NCI-H748 (cell line): ENCODE measurements at regions not wholly inside any gene's neighbourhood (a gene's known extent, or its start where the extent isn't known, plus 50 kb on each side); places are given as distances from the start of the nearest gene placed in this dataset.
A peak's percentile ranks its signal among the peaks of the same experiment; 100 is the strongest.
"Not testable (repeated sequence)": the region's sequence is repeated elsewhere in the genome, so short reads cannot be mapped to it uniquely, and the experiment has no call there.

Source experiments
- DNase-seq: peaks from one replicate; lab custom pipeline; 2025; ENCODE audit not compliant: unreplicated experiment; lab: John Stamatoyannopoulos, UW

DNA sequence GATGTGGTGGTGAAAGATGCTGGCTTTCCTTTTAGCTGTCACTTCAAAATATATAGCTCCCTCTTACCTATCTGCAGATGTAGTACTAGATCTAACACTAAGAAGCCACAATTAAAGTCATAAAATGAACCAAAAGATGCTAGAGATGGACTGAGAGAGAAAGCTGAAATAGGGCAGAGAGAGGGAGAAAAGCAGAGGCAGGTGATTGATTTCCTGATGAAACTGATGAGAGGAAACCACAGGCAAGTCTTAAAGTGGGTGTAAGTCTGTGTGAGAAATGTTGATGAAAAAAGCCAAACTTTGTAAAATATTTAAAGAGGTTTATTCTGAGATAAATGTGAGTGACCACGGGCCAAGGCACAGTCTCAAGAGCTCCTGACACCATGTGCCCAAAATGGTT, 194.3 kb upstream of the MBL2 start:
- no peak for DNase-seq

DNA sequence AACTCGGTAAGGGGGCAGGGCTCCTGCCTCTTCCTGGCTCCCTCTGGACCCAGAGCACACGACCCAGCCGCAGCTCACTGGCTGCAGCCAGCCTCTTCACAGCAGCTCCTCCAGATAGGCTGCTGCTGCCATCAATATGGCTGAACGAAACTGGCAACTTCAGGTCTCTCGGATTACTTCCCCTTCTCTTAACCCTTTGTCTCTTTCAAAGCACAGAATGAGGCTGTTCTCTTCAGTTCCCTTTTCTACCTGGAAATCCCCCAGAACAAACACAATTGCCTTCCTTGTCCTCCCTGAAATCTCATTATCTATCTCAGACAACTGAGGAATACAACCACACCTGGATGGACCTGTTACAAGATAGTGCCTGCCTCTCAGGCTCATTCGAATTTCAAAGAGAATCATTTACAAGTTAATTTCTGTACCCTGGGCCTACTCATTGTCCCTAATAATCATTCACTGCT, 193.4 kb upstream of the MBL2 start:
- DNase-seq = no peak

DNA sequence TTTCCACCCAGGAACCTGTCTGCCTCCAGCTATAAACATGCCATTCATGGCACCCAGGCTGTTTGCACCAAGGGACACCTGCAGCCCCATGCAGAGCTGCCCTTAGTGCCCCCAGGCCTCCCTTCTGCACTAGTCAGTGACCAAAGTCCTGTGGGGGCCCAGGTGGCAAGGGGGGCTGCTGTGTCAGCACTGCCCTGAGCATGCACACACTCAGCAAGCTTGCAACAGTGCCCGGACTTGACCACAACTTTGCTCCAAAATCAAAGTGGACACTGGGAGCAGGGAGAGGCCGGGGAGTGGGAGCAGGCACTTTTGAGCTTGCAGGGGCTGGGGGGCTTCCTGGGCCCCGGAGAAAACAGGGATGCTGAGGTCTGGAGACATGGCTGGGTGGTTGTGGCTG, 192.9 kb upstream of the MBL2 start:
- DNase-seq = no peak

- DNase-seq = peak; percentile 24
These were observed 188.7 kb upstream of the MBL2 start for GRCh38 chr10:52961323-52961722.

GRCh38 chr10:52959810-52960209, 187.2 kb upstream of the MBL2 start:
- DNase-seq = peak; percentile 59

- no peak for DNase-seq
These were observed 184.3 kb upstream of the MBL2 start for GRCh38 chr10:52956861-52957260.

DNA sequence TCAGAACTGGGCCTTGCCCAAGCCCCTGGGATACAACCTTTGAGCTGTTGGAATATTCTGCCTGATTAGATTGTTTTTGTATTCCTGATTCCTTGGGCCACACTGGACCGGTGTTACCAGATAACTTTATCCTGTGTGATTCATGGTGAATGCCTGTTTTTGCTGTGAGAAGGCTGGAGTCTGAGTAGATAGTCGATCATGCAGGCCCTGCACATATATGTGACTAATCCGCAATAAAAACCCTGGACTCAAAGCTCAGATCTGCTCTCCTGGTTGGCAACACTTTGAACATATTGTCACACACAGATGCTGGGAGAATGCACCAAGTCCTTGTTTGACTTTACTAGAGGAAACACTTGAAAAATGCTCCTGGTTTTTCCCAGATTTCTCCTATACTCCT, 183.9 kb upstream of the MBL2 start:
- no peak for DNase-seq

GRCh38 chr10:52955337-52955736, 182.8 kb upstream of the MBL2 start:
- no peak for DNase-seq

DNA sequence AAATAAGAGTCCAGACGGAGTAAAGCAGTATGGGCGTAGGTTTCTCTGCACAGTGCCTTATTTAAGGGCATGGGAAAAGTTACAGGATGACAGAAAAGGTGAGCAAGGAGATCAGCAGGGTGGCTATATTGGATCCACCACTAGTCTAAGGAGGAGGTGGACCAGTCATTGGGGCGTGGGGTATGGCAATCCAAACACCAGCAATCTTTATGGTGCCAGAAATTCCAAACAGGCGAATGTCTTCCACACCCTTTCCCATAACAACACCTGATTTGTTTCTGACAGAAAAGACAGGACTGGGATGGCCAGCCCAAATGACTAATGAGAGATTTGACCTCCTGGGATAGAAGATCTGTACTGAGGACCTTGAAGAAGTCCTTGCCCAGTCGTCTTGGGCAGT, 181.8 kb upstream of the MBL2 start:
- DNase-seq = no peak

DNA sequence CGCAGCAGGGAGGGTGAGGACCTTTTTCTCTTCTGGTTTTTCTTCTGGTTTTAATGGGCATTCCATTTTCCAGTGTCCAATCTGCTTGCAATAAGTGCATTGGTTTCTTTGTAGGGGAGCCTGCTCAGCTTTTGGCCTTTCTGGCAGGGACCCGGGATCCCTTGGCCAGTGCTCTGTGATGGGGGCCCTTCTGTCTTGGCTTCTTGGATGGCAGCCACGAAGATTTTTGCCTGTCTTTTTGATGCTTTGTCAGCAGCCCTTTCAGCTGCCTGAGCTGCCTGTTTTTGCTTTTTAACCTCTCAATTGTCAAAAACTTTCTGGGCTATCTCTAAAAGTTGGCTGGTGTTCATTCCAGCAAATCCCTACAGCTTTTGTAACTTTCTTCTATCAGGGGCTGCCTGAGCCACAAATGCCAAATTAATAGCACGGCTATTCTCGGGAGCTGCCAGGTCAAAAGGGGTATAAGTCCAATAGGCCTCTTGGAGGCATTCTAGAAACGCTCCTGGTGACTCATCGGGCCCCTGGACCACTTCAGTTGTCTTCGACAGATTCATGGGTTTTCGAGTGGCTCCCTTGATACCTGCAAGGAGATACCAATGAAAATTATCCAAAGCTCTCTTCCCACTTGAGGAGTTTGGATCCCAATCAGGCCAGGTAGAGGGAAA, 179.9 kb upstream of the MBL2 start:
- DNase-seq = no peak

DNA sequence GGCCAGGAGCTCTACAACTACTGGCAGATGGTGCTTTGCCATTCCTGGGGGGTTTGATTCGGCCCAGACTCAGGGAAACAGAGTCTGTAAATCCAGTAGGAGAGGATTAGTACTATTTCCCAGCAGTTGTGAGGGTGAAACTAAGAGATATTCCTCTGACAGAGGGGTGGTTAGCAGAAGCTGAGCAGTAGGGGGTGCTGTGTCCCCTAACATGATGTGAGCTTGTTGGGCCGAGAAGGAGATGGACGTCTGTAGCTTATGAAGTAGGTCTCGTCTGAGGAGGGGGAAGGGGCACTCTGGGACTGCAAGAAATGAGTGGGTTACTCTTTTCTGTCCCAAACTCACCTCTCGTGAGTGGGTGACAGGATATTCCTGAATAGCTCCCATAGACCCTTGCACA, 179.2 kb upstream of the MBL2 start:
- DNase-seq = peak; percentile 49

GRCh38 chr10:52950578-52950977, 178.0 kb upstream of the MBL2 start:
- no peak for DNase-seq

DNA sequence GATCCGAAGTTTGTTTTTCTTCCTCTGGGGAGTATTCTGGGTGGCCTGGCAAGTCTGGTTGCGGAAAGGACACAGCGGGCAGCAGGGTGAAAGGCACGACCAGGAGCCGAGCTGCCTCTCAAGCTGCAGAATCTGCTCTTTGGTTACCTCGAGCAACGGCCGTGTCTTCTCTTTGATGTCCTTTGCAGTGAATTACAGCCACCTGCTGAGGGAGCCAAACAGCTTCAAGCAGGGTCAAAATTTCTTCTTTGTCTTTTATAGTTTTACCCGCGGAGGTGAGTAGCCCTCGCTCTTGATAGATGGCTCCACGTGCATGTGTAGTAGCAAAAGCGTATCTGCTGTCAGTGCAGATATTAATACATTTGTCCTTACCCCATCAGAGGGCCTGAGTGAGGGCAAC, 177.3 kb upstream of the MBL2 start:
- DNase-seq = peak; percentile 45

DNA sequence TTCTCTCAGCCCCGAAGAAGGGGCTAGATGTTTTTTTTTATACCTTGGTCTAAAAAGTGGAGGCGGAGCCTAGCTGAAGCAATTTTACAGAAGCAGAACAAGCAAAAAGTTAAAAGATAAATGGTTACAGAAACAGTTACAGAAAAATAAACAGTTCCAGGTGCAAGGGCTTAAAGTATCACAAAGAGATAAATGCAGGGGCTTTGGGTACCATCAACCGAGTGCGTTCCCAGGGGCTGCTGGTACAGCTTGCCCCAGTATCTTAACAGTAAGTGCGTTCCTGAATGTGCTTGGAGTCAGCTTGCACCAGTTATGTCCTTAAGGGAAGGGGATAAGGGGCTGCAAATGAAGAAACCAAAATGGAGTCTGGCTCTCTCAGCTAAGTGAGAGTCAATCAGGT, 173.9 kb upstream of the MBL2 start:
- DNase-seq = no peak

DNA sequence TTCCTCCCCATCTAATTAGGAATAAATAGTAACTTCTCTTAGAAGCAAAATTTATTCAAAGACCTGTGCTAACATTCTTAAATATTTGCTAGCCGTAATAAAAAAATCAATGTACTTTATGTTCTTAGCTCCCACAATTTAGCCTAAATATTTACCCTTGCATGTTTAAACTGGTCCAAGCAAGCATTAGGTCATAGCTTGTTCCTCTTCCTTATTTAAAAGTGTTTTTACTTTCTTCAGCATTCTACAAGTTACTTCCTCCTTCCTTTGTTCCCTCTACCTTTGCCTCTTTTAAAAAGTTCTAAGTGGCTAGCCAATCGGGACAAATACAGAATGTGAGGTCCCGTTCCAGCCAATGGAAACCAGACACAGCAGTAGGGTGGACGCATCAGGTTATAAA, 172.9 kb upstream of the MBL2 start:
- not testable (repeated sequence) for DNase-seq

- no peak for DNase-seq
These were observed 168.3 kb upstream of the MBL2 start for GRCh38 chr10:52940921-52941320.

DNA sequence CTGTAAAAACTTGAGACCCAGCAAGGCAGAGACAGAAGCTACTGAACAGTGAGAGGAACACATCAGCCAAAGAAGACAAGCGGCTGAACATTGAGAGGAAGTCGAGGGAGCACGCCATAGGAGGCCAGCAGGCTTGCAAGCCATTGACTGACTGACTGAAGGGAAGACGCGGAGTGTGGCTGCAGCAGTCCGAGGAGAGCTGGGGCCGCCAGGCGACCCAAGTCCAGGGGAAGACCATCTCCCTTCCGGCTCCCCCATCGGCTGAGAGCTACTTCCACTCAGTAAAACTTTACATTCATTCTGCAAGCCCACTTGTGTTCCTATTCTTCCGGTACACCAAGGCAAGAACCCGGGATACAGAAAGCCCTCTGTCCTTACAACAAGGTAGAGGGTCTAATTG, 167.3 kb upstream of the MBL2 start:
- DNase-seq = no peak

- no peak for DNase-seq
These were observed 161.2 kb upstream of the MBL2 start for GRCh38 chr10:52933748-52934147.

DNA sequence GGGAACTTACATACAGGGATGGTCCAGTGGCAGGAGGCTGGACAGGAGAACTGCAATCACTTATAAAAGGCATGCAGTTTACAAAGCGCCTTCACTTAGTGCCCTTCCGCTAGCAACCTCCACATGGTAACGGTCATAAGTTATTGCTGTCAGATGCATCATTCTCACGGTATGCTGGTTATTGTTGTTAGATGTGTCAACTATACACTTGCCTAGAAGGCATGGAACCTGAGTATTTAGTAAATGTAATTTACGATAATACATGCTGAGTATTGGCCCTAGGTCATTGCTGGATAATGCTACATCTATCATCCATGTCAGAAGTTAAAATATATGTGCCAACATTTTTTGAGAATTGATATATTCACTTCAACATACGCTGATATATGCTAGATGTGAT, 155.1 kb upstream of the MBL2 start:
- no peak for DNase-seq

GRCh38 chr10:52923520-52923919, 150.9 kb upstream of the MBL2 start:
- no peak for DNase-seq

GRCh38 chr10:52918714-52919305, 146.2 kb upstream of the MBL2 start:
- DNase-seq = no peak

- no peak for DNase-seq
These were observed 142.8 kb upstream of the MBL2 start for GRCh38 chr10:52915391-52915790.

DNA sequence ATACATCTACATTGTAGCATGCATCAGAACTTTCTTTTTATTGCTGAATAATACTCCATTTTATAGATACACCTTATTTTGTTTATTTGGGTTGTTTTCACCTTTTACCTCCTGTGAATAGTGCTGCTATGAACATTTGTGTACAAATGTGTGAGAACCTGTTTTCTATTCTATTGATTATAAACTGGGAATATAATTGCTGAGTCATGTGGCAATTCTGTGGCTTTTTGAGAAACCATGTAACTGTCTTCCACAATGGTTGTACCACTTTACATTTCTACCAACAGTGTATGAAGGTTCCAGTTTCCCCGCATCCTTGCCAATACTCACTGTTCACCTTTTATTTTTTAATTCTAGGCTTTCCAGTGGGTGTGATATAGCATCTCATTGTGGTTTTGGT, 138.6 kb upstream of the MBL2 start:
- no peak for DNase-seq
